ENCODE measurements at regions not wholly inside any gene's neighbourhood (a gene's known extent, or its start where the extent isn't known, plus 50 kb on each side); places are given as distances from the start of the nearest gene placed in this dataset.

DNA sequence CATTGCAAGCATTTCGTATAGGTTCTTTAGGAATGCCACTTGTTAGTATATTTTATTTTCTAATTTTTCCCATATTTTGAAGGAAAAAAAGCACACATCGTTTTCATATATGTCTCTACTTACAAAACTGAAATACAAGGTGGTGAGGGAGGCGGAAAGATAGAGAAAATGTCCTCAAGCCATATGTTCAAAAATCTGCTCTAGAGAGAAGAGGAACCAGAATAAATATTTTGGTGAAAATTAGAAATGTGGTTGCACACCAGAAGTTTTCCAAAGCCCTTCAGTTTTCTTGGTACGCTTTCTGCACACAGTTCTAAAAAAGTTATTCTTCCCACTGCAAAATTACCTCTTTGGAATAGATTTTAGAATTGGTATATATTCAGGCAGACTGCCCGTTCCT is 107.4 kb upstream of the RHOBTB1 start:
- TF ChIP-seq, protein P1, sequence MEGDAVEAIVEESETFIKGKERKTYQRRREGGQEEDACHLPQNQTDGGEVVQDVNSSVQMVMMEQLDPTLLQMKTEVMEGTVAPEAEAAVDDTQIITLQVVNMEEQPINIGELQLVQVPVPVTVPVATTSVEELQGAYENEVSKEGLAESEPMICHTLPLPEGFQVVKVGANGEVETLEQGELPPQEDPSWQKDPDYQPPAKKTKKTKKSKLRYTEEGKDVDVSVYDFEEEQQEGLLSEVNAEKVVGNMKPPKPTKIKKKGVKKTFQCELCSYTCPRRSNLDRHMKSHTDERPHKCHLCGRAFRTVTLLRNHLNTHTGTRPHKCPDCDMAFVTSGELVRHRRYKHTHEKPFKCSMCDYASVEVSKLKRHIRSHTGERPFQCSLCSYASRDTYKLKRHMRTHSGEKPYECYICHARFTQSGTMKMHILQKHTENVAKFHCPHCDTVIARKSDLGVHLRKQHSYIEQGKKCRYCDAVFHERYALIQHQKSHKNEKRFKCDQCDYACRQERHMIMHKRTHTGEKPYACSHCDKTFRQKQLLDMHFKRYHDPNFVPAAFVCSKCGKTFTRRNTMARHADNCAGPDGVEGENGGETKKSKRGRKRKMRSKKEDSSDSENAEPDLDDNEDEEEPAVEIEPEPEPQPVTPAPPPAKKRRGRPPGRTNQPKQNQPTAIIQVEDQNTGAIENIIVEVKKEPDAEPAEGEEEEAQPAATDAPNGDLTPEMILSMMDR (IDR thresholded peaks at IDR 0.05): no peak
- TF ChIP-seq POLR2AphosphoS5 (IDR thresholded peaks at IDR 0.05): no peak
- no peak for TF ChIP-seq POLR2A (IDR thresholded peaks at IDR 0.05; ENCODE audit: low read depth)
